ENCODE measurements at regions not wholly inside any gene's neighbourhood (a gene's known extent, or its start where the extent isn't known, plus 50 kb on each side); places are given as distances from the start of the nearest gene placed in this dataset.

DNA sequence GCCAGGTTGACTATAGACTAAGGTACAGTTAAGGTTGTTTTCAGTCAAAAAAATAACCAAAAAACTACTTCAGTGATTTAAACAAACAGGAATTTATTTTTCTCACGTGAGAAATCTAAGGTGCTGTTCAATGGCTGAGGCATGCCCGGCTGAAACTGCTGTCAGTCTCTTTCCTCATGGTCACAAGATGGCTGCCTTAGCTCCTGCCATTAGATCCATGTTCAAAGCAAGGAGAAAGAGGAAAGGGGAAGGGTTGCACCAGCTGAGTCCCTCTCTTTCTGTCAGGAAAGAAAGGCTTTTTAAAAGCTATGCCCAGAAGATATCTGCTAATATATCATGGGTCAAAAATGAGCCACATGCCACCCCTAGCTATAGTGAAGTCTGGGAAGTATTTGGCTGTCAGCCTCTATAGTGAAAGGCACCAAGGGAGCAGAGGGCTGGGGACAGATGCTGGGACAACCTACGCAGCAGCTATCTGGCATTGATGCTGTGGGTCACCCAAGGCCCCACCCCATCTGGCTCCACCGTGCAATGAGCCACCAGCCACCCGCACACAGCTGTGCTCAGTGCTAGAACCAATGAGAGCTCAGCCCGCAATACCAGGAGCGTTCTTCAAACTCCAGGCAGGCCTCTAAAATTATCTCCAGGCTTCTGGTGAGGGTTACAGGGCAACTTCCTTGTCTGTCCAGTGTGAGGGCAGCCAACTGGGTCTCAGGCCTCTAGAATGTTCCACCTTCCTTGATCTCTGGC is 64.7 kb upstream of the GATA2 start:
- Histone ChIP-seq H3K79me2 (ENCODE audit: insufficient read depth, low read length) (no peaks in the 10 kb centered on the region), H3K36me3 (replicated peaks in 1 of 2; ENCODE audit: control insufficient read depth in 1 of 2, insufficient read depth in 2 of 2, low read length in 2 of 2) (no peaks in the 10 kb centered on the region), H3K27me3 (ENCODE audit: control insufficient read depth in 2 of 2, insufficient read depth in 2 of 2, low read length in 2 of 2) (peaks cover 3 to 33% of the 10 kb centered on the region in 2 donors), H3K9me3 (replicated peaks in 1 of 2; ENCODE audit: control insufficient read depth in 1 of 2, insufficient read depth in 1 of 2, low read length in 2 of 2) (peaks cover 0 to 2% of the 10 kb centered on the region in 2 donors), H3K27ac (ENCODE audit: low read depth in 1 of 2, low read length in 2 of 2) (no peak overlapping the region), H3K4me3 (replicated peaks in 1 of 3; ENCODE audit: low read depth in 2 of 3, low read length in 3 of 3) (no peak overlapping the region), H3K4me2 (replicated peaks; ENCODE audit: extremely low read depth, low read length, poor library complexity, severe bottlenecking) (no peak overlapping the region), H2AFZ (ENCODE audit: insufficient read depth, low read depth, low read length, poor library complexity, severe bottlenecking) (no peak overlapping the region), H3K9ac (ENCODE audit: insufficient read depth, low read length, poor library complexity, severe bottlenecking) (no peak overlapping the region), H3K4me1 (ENCODE audit: control insufficient read depth in 1 of 2, insufficient read depth in 2 of 2, low read length in 2 of 2) (peaks cover 4 to 10% of the 10 kb centered on the region in 2 donors), H4K20me1 (ENCODE audit: insufficient read depth, low read length) (no peaks in the 10 kb centered on the region)
- Mint-ChIP-seq H3K4me1 (peaks cover 15% of the 10 kb centered on the region), H3K4me3 (no peak overlapping the region), H3K36me3 (peaks cover 0 to 2% of the 10 kb centered on the region in 2 donors), H3K27ac (no peak overlapping the region), H3K27me3 (ENCODE audit: low read depth in 3 of 3) (peaks cover 38 to 51% (median 38%) of the 10 kb centered on the region in 3 donors), H3K9me3 (peaks cover 0 to 7% (median 4%) of the 10 kb centered on the region in 7 donors)
- intact Hi-C loops (cut with micrococcal nuclease): no loop called here
- no peak for DNase-seq
- TF ChIP-seq CTCF (IDR thresholded peaks at IDR 0.05): no peak
- 81% methylated on average over 7 of the region's 7 CpGs for WGBS (ENCODE audit: insufficient coverage)

DNA sequence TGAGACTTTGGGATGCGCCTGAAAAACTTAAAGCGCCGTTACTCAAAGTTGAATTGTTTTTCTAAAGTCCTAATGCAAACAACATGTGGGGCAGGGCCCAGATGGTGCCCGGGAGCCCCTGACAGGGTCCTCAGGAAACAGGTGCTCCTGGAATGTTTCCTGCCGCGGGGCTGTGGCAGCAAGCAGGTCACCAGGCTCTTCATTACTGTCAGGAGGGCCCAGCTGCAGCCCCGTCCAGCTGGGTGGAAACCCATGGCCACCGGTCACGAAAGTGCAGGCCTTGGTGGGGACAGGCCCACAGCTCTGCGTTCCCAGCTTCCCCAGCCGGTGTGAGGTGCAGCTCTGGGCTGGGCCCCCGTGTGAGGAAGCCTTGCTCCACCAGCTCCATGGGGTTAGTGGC is 63.9 kb upstream of the GATA2 start:
- Mint-ChIP-seq H3K27ac (no peak overlapping the region), H3K36me3 (peaks cover 0 to 2% of the 10 kb centered on the region in 2 donors), H3K27me3 (ENCODE audit: low read depth in 3 of 3) (peaks cover 36 to 51% (median 38%) of the 10 kb centered on the region in 3 donors), H3K4me1 (peaks cover 17% of the 10 kb centered on the region), H3K9me3 (peaks cover 0 to 7% (median 4%) of the 10 kb centered on the region in 7 donors), H3K4me3 (peak overlapping the region in 1 of 2 donors; percentile 61)
- peaks cover 3 to 33% of the 10 kb centered on the region in 2 donors for H3K27me3 ChIP-seq (ENCODE audit: control insufficient read depth in 2 of 2, insufficient read depth in 2 of 2, low read length in 2 of 2)
- intact Hi-C loops (cut with micrococcal nuclease): no loop called here
- H2AFZ ChIP-seq (ENCODE audit: insufficient read depth, low read depth, low read length, poor library complexity, severe bottlenecking): no peak overlapping the region
- TF ChIP-seq CTCF (IDR thresholded peaks at IDR 0.05): no peak
- H3K9ac ChIP-seq (ENCODE audit: insufficient read depth, low read length, poor library complexity, severe bottlenecking): no peak overlapping the region
- H3K9me3 ChIP-seq (replicated peaks in 1 of 2; ENCODE audit: control insufficient read depth in 1 of 2, insufficient read depth in 1 of 2, low read length in 2 of 2): peaks cover 0 to 2% of the 10 kb centered on the region in 2 donors
- H3K4me2 ChIP-seq (replicated peaks; ENCODE audit: extremely low read depth, low read length, poor library complexity, severe bottlenecking): no peak overlapping the region
- no peaks in the 10 kb centered on the region for H4K20me1 ChIP-seq (ENCODE audit: insufficient read depth, low read length)
- 12% methylated on average over 10 of the region's 12 CpGs for WGBS (ENCODE audit: insufficient coverage)
- no peak overlapping the region for H3K27ac ChIP-seq (ENCODE audit: low read depth in 1 of 2, low read length in 2 of 2)
- H3K79me2 ChIP-seq (ENCODE audit: insufficient read depth, low read length): no peaks in the 10 kb centered on the region
- no peaks in the 10 kb centered on the region for H3K36me3 ChIP-seq (replicated peaks in 1 of 2; ENCODE audit: control insufficient read depth in 1 of 2, insufficient read depth in 2 of 2, low read length in 2 of 2)
- DNase-seq: no peak
- H3K4me3 ChIP-seq (replicated peaks in 1 of 3; ENCODE audit: low read depth in 2 of 3, low read length in 3 of 3): no peak overlapping the region
- peaks cover 4 to 10% of the 10 kb centered on the region in 2 donors for H3K4me1 ChIP-seq (ENCODE audit: control insufficient read depth in 1 of 2, insufficient read depth in 2 of 2, low read length in 2 of 2)

Measured in CD14-positive monocyte (primary cell).